ENCODE measurements at regions not wholly inside any gene's neighbourhood (a gene's known extent, or its start where the extent isn't known, plus 50 kb on each side); places are given as distances from the start of the nearest gene placed in this dataset.

GRCh38 chr5:61622156-61622555 lies 290.1 kb downstream of the ZSWIM6 start:
- no peak for DNase-seq (ENCODE audit: low read depth in 4 of 4, low spot score in 1 of 4)

GRCh38 chr5:61623401-61624069 lies 291.5 kb downstream of the ZSWIM6 start:
- DNase-seq (ENCODE audit: low read depth in 4 of 4, low spot score in 1 of 4), result no peak

DNA sequence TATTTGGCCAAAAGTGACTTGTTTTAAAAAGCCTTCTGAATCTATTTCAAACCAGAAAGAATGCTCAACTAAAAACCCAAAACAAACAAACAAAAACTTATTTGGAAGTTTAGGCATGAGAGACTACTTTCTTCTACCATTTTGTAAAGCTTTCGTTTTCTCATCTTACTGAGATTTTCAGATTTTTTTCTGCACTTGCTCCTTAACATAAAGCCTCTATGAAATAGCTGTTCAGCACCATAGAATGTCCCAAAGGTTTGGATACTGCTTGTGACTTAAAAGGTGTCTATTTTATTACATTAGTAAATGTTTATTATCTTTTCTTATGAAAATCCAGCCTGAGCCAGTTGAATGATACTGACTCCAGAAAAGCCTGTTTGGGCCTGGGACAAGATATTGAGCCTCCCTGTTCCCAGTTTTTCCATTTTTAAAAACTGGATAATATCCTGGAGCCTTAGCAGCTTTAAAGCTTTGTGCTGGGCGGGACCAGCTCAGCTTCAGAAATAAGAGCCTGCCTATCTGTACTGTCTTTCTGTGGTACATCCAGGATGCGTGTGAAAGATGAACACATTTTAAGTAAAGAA lies 292.6 kb downstream of the ZSWIM6 start:
- no peak for DNase-seq (ENCODE audit: low read depth in 4 of 4, low spot score in 1 of 4)

- no peak for DNase-seq (ENCODE audit: low read depth in 4 of 4, low spot score in 1 of 4)
Measured at GRCh38 chr5:61625137-61625561, 293.1 kb downstream of the ZSWIM6 start.

- peak in 1 of 4 experiments; percentile 26 for DNase-seq (ENCODE audit: low read depth in 4 of 4, low spot score in 1 of 4)
Measured at GRCh38 chr5:61625681-61626621, 293.9 kb downstream of the ZSWIM6 start.

GRCh38 chr5:61626639-61627282 lies 294.7 kb downstream of the ZSWIM6 start:
- no peak for DNase-seq (ENCODE audit: low read depth in 4 of 4, low spot score in 1 of 4)

GRCh38 chr5:61627531-61627930 lies 295.5 kb downstream of the ZSWIM6 start:
- no peak for DNase-seq (ENCODE audit: low read depth in 4 of 4, low spot score in 1 of 4)

- no peak for DNase-seq (ENCODE audit: low read depth in 4 of 4, low spot score in 1 of 4)
Measured at GRCh38 chr5:61630908-61631307, 298.9 kb downstream of the ZSWIM6 start.

- no peak for DNase-seq (ENCODE audit: low read depth in 4 of 4, low spot score in 1 of 4)
Measured at GRCh38 chr5:61631438-61631941, 299.4 kb downstream of the ZSWIM6 start.

DNA sequence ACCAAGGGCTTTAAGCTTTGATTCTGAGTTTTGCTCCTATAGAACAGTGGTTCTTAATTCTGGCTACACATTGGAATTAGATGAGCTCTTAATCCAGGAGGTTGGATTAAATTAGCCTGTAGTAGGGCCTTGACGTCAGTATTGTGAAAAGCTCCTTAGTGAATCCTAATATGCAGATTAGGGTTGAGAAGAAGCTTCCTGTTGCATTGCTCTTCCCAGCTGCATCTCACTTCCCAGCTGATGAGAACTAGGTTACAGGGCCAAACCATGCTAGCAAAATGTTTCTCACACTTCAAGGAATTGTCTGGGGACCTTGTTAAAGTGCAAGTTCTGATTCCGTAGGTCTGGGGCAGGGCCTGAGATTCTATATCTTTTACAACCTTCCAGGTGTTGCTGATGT lies 300.0 kb downstream of the ZSWIM6 start:
- DNase-seq (ENCODE audit: low read depth in 4 of 4, low spot score in 1 of 4), result no peak

GRCh38 chr5:61635271-61635670 lies 303.2 kb downstream of the ZSWIM6 start:
- no peak for DNase-seq (ENCODE audit: low read depth in 4 of 4, low spot score in 1 of 4)

- DNase-seq (ENCODE audit: low read depth in 4 of 4, low spot score in 1 of 4), result no peak
Measured at GRCh38 chr5:61637566-61637965, 305.5 kb downstream of the ZSWIM6 start.

- DNase-seq (ENCODE audit: low read depth in 4 of 4, low spot score in 1 of 4), result no peak
Measured at GRCh38 chr5:61638476-61638875, 306.4 kb downstream of the ZSWIM6 start.

GRCh38 chr5:61640179-61641021 lies 308.3 kb downstream of the ZSWIM6 start:
- no peak for DNase-seq (ENCODE audit: low read depth in 4 of 4, low spot score in 1 of 4)

GRCh38 chr5:61641748-61642565 lies 309.9 kb downstream of the ZSWIM6 start:
- no peak for DNase-seq (ENCODE audit: low read depth in 4 of 4, low spot score in 1 of 4)

GRCh38 chr5:61647672-61648071 lies 315.6 kb downstream of the ZSWIM6 start:
- no peak for DNase-seq (ENCODE audit: low read depth in 4 of 4, low spot score in 1 of 4)

DNA sequence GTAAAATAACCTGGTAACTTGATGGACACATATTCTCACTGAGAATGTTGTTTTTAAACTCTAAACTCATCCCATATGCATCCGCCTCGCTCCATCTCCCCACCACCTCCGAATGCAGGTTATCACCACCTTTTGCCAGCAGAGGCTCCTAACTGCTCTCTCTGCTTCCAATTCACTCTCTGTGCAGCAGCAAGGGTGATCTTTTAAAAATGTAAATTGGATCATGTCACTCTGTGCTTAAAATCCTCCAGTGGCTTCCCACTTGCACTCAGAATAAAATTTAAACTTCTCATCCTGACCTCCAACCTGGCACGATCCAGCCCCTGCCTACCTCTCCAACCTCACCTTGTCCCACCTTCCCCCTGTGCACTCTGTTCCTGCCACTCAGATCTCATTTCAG lies 317.2 kb downstream of the ZSWIM6 start:
- DNase-seq (ENCODE audit: low read depth in 4 of 4, low spot score in 1 of 4), result no peak

DNA sequence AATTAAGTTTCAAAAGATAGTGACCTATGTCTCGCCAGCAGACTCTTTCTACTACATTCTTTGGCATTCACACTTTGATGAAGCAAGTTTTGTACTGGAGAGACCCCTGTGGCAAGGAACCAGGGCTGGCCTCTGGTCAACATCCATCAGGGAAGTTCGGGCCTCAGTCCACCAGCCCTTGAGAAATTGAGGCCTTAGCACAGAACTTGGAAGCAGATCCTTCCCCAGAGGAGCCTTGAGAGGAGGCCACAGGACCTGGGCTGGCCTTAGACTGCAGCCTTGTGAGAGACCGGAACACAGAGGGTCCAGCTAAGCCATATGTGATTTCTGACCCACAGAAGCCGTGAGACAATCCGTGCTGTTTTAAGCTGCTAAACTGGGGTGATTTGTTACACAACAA lies 317.9 kb downstream of the ZSWIM6 start:
- DNase-seq (ENCODE audit: low read depth in 4 of 4, low spot score in 1 of 4), result no peak

- DNase-seq (ENCODE audit: low read depth in 4 of 4, low spot score in 1 of 4), result no peak
Measured at GRCh38 chr5:61650661-61651060, 318.6 kb downstream of the ZSWIM6 start.

GRCh38 chr5:61651195-61651594 lies 319.1 kb downstream of the ZSWIM6 start:
- no peak for DNase-seq (ENCODE audit: low read depth in 4 of 4, low spot score in 1 of 4)
